ENCODE measurements at regions not wholly inside any gene's neighbourhood (a gene's known extent, or its start where the extent isn't known, plus 50 kb on each side); places are given as distances from the start of the nearest gene placed in this dataset.

DNA sequence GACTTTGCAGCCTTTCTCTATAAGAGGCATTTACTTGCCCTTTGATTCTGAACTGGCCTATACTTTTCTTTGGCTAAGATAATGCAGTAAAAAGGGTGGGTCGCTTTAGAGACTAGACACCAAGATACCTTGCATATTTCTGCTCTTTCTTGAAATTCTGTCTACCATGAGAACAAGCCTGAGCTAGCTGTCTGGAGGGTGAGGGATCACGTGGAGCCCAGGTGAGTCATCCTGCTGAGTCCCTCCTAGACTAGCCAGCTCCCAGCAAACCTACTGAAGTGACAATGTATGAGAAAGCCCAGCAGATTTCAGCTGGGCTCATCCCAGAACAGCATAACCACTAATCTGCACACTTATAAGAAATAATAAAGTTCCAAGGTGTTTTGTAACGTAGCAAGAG lies 408.0 kb upstream of the KAZN start:
- peak; percentile 5 for DNase-seq (ENCODE audit: low spot score)

DNA sequence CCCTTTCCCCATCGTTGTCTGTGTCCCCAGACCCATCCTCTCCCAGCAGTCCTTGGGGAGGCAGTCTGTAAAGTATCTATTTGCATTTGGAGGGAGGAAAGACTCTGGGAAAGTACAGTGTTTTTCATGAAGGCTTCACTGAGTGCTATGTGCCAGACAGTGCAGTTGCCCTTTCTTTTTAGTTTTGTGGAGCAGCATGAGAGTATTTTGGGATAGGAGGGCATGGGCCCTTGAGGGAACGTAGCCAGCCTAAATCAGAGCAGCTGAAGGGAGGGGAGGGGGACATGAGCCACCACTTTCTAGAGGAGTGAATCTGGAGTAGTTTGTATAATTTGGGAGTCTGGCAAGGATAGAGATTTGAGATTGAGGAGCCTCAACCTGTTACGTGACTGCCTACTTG lies 404.0 kb upstream of the KAZN start:
- DNase-seq (ENCODE audit: low spot score), result no peak

DNA sequence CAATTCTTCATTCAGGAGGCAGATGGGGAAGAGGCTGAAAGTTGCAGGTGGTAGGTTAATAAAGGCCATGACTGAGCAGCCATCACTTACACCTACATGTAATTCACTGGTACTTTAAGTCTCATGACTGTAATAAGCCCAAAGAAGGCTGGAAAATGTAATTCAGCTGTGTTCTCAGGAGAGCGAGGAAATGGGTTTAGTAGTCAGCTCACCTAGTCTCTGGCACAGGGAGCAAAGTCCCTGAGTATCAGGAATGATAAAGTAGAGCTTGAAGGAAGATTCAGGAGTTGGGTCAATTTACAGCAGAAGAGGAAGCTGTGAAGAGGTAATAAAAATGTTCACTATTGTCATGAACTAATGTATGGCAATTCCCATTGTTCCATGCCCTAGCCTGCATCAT lies 393.4 kb upstream of the KAZN start:
- DNase-seq (ENCODE audit: low spot score), result no peak

DNA sequence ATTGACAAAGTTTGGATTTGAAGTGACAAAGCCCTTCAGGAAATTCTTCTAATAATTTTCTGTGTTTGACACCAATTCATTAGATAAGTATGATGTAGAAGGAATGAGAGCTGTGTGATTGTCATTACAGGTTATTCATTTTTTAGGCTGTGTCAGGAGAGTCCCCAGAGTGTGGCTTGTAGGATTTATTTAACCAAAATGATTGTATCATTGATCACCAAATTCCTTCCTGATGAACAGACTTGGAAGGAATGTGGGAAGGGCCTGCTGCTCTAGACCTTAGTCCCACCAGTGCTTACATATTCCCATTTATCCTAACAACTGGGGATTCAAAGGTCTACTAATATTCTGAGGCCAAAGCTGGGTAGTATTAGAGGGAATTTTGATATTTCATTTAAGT lies 383.3 kb upstream of the KAZN start:
- DNase-seq (ENCODE audit: low spot score), result peak; percentile 6

DNA sequence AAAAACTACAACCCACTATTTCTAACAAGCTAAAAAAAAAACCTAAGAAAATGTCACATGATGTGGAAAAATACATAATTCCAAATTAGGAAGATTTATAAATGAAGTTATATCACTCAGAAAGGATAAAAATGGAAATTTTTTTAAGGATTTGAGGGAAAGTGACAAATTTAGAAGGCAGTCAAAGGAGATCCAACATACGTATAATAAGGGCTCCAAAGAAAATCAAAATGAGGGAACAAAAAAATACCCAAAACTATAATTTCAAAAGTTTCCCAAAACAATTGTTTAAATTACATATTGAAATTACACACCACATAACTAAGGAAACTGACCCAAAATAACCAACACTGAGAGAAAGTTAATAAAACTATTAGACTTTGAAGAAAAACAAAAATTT lies 381.1 kb upstream of the KAZN start:
- no peak for DNase-seq (ENCODE audit: low spot score)

DNA sequence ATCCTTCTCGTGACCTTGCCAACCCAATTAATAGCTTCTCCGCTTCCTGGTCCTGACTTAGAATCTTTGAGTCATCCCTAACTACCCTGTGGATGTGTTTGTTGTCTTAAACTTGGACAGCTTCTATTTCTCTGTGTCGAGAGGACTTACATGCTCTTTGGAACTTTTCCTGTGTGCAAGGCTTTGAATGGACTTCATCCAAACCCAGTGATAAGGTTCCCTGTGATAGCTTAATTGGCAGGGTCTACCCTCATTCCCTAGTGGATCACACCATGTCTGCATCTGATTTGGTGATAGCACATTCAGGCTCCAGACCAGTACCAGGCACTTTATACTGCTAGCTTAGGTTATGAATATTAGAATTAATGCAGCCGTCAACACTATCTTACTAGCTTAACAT lies 378.2 kb upstream of the KAZN start:
- no peak for DNase-seq (ENCODE audit: low spot score)

DNA sequence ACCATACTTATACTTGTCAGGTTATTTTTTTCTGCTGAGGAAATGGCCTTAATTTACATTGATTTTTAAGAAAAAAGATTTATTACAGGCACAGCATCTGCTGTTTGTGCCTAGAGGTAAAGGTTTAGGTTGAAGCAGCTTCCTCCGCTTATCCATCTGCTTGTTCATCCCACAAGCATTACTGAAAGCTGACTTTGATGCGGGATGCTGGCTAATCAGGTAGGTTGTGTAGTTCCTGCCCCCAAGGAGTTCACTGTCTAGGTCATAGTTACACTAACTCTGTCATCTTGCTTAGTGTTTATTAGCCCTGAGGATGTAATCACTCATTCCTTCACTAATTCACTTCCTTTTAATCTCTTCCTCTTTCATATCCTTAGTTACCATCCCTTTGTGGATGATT lies 377.7 kb upstream of the KAZN start:
- DNase-seq (ENCODE audit: low spot score), result no peak

DNA sequence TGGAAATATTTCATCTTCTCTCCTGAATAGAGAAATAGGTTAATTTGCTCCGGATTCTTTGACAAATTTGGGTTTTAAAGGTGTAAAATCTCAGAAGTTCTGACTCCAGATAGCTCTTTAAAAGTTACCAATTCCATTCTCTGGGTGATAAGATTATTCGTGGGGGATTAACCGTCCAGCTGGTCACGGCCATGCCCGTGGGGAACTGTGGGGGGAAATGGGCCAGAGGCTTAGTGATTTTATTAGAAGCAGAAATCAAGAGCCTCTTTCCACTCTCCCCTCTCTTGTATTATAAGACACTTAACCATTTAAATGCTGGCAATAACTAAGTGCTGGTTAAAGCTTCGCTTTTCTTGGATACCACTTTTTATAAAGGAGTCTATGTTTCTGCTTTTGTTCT lies 376.4 kb upstream of the KAZN start:
- DNase-seq (ENCODE audit: low spot score), result no peak

DNA sequence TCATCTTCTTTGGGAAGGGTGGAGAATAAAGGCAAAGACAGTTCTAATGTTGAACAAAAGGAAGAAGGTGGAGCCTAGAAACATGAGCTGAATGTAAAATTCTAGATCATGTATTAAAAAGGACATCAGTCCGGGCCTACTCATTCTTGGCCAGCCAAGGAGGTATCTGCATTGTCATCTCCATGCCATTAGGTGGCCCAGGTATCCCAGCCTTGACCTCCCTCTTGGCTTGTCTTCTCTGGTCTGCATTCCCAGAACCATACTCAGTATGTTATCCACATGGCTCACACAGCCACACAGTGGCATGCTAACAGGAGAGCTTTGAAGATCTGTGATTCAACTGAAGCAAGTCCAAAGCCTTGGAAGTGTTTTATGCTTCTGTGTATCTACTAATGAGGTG lies 369.8 kb upstream of the KAZN start:
- DNase-seq (ENCODE audit: low spot score), result no peak

DNA sequence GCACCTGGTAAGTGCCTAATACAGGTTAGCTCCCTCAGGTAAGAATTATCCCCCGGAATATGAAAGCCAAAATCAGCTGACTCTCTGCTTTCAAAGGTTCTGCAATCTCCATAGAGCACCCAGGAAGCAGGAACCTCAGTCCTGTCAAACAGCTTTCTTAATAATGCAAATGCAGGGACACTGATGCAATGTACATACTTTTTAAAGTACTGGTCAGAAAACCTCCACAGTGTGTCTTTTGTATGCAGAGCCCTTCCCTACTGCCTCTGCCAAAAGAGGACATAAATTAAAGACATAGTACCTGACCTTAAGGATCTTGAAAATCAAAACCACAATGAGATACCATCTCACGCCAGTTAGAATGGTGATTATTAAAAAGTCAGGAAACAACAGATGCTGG lies 365.0 kb upstream of the KAZN start:
- no peak for DNase-seq (ENCODE audit: low spot score)

DNA sequence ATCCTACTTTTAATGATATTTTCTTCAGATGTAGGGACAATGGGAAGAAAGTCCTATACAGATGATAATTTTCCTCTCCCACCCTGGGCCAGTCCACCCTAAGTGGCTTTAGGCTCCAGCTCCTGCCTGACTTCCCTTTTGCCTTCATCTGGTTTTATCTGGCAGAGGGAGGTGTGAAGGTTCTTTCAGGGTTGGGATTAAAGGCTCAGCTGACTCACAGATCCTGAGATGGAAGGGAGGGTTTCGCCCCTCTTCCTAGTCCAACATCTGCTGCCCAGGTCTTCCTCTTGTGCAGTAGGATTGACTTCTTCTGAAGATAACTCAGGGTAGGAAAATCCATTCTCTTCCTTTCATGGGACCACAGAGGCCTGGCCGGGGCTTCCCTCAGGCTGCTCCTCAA lies 362.4 kb upstream of the KAZN start:
- DNase-seq (ENCODE audit: low spot score), result no peak

DNA sequence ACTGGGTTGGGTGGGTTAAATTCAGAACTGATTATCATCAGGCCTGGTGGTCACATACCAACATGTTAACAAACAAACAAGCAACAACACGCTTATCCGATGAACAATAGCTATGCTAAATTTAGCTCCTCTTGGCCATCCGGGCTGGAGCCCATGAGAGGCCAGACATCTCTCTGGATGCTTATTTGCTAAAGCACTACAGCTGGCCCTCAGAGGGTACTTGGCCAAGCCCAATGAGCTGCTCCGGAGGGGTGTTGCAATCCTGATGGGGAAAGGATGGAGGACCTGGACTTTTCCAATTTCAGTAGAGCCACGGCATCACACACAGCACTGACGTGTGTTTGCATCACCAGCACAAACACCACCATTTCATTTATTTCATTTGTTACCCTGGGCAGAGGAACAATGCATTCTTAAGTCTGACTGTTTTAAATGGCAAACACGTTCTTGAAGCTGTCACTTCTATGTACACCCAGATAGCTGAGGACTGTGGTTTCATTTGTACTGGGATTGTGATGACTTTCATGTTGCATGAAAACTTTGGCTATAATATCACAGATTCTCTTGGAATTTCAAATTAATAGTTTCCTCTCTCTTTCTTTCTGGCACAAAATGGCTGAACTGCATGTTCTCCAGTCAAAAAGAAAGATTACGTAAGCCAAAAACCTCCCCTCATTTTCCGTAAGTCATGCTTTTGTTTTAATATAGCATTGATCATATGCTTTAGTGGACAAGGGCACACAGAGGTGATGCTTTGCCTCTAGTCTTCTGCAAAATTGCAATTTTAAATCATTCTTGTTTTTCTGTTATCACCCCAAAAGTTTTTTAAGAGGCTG lies 359.8 kb upstream of the KAZN start:
- no peak for DNase-seq (ENCODE audit: low spot score)

DNA sequence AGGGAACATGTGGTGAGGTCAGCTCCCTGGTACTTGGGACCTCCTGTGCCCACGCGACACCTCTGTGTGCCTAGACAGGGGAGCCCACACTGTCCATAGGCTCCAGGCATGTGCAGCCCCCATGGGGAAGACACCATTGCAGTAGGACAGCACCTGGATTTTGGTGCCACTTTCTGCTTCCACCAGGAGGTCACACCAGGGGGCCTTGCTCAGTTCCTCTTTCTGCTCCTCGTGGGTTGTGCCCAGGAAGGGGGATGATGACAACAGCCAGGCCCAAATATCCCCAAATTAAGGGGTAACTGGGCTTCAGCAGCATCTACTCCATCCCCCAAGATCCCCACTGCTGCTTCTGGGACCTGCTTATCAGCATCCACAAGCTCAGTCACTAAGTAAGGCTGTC lies 358.2 kb upstream of the KAZN start:
- no peak for DNase-seq (ENCODE audit: low spot score)

DNA sequence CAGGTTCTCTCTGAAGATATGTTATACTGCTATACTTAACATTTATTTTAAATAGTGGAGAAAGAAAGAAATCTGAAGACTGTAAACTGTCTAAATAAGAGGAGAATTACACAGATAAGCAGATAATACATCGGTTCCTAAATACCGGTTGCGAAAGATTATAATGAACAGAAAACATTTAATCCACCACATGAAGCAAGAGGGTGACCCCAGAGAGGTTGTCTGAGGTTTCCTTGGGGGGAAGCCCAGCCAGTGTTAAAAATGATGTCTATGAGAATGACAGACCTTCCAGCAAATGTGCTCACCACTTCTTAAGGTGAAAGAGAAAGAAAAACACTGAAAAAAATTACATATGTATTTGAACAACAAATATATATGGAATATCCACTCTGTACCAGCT lies 356.4 kb upstream of the KAZN start:
- DNase-seq (ENCODE audit: low spot score), result no peak

DNA sequence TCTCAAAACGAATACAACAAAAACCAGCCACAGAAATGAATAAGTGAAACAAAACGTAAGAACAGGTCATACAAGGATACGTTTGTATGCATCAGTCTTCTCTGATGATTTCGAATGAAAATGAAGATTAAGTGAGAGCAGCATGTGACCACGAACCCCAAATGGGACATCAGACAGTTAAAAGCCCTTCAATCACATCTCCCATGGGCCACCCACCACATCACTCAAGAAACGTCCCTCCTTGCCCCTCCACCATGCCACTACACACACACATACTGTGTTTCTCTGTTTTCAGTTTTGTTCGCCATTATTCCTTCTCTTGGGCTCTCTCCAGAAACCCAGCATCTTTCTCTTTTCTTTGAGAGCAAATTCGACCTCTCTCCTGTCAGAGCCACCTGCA lies 355.6 kb upstream of the KAZN start:
- no peak for DNase-seq (ENCODE audit: low spot score)

DNA sequence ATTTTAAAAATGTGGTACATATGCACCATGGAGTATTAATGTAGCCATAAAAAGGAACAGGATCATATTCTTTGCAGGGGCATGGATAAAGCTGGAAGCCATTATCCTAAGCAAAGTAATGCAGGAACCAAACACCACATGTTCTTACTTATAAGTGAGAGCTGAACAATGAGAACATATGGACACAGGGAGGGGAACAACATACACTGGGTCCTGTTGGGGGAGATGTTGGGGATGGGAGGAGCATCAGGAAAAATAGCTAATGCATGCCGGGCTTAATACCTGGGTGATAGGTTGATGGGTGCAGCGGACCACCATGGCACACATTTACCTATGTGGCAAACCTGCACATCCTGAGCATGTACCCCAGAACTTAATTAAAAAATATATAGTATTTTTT lies 352.5 kb upstream of the KAZN start:
- no peak for DNase-seq (ENCODE audit: low spot score)

DNA sequence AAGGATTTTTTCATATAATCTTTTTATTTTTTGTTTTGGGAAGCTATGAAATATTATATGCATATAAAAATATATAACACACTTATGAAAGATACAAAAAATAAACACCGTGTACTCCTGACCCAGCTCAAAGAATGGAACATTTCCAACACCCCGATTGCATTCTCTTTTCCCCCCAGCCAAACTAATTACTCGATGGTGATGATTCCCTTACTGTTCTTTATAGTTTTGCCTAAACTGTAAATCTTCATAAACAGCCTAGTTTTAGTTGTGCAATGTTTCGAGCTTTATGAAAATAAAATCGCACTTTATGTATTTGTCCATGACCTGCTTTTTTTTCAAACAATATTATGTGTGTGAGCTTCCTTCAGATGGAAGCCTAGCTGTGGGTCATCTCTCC lies 352.0 kb upstream of the KAZN start:
- no peak for DNase-seq (ENCODE audit: low spot score)

DNA sequence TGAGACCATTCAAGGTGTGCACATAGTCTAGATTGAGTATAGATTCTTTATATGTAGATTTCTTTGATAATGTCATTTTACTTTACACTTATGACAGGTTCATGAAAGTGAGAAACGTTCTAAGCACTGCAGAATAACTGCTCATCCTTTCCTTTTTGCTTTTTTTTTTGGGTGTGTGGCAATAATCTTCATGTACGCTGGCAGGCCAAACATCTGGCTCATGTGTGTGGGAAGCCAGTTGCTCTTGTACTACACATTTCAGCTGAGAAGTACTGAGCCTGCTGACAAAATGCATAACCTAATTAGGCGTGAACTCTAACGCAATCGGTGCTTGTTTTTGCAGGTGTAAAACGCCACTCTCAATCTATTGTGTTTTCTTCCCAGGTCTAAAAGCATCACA lies 350.8 kb upstream of the KAZN start:
- DNase-seq (ENCODE audit: low spot score), result no peak

DNA sequence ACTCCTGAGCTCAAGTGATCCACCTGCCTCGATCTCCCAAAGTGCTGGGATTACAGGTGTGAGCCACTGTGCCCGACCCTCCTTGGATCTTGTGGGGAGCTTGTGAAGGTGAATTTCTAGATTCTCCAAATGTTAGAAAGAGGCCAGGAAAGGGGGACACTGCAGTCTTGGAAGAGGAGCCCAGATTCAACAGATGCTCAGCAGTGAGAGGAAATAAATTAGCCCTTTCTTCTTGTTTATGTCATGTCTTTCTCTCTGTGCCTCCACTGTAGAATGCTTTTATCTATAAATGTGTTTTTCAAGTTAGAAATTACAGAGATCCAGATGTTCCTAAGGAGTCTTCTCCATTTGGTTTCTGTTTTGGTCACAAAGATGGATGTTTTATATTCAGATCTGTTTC lies 346.6 kb upstream of the KAZN start:
- no peak for DNase-seq (ENCODE audit: low spot score)

DNA sequence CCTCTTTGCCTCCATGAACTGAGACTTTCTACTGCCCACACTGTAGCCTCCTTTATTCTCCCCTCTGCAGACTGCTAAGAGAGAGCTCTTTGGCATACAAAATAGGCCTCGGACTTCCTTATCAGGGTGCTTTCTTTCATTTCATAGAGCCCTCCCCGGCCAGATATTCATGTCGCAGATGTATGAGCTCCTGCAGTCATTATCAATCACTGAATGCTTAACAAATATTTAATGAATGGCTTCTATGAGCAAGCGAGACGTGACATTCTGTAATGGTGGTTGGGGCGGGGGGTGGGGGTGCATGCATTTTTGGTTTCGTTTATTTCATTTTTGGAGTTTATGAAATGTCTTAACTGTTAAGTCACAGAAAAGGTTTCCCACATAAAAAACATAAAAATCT lies 344.8 kb upstream of the KAZN start:
- DNase-seq (ENCODE audit: low spot score), result no peak

DNA sequence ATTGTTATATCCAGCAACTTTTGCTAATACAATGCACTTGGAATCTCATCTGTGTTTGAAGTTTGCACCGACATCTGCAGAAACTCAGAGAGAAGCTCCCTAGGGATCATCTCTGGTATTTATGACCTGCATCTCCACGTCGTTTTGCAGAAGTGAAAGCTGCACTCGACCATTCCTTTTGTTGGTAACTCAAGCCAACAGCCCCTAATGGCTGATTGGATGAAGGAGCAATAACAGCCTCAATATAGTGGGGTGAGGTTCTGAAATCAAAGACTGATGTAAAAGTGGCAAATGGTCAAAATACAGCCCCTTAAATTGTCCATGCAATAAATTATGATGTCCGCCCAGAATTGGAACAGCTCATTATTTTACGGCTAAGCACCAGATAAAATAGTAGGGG lies 344.2 kb upstream of the KAZN start:
- no peak for DNase-seq (ENCODE audit: low spot score)

DNA sequence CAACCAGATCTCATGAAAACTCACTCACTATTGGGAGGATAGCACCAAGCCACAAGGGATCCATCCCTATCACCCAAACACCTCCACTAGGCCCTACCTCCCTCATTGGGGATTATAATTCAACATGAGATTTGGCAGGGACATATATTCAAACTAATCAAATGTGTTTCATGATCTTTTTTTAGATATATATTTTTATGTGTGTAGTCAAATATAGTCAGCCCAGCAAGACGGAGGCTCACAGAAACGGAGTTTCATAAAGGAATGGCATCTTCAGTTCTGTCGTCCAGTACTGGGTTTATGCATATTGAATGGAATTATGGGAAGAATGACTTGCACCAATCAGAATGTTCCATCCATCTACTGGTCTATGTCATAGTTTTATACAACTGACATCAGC lies 343.3 kb upstream of the KAZN start:
- no peak for DNase-seq (ENCODE audit: low spot score)

DNA sequence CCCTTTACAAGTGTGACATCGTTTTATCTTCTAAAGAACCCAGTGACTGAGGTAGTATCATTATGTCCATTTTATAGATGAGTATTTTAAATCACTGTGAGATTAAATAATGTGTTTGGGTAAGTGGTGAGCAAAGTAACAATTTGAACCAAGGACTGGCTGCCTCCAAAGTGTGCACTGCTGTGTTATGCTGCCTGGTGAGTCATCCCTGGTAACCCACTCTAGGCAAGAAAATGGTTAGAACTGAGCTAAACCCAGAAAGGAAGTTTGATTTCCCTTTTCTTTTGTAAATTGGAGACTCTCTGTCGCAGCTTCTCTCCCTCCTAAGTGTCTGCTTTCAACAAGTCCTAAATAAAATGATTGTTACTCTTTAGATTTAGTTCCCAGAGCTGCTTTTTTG lies 342.8 kb upstream of the KAZN start:
- peak; percentile 6 for DNase-seq (ENCODE audit: low spot score)

DNA sequence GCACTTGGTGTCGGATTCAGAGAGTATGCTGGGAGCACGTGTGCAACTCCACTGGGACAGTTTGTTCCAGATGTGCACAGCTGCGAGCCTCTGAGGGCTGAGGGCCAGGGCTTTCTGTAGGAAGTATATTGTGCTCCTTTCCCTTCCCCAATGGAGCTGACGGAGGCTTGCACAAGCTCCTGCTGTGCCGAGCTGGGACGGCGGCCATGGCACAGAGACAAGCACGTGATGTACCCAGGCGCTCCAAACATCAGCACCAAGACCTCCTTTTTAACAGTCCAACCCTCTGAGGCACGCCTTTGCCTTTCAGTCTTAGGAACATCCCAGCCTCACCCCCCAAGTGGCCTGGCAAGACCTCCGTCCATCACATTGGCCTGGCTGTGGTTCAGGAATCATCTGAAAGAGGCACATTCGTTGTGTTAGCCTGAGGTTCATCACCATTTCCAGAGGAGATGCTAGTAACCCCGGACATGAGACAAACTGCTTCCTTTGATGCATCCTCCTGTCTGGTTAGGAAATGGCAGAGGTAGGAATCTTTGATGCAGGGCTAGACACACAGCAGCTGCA lies 339.2 kb upstream of the KAZN start:
- no peak for DNase-seq (ENCODE audit: low spot score)
